ENCODE measurements at regions not wholly inside any gene's neighbourhood (a gene's known extent, or its start where the extent isn't known, plus 50 kb on each side); places are given as distances from the start of the nearest gene placed in this dataset.
"Not testable (repeated sequence)": the region's sequence is repeated elsewhere in the genome, so short reads cannot be mapped to it uniquely, and the experiment has no call there.

- peak; percentile 54 for TF ChIP-seq CTCF (IDR thresholded peaks at IDR 0.05; ENCODE audit: insufficient read depth, missing control alignments)
- DNase-seq (ENCODE audit: insufficient read length, low spot score) (no peak), FAIRE-seq (peak; percentile 32)
Measured at GRCh38 chr4:56575820-56576429, 70.3 kb downstream of the ARL9 start.

GRCh38 chr4:56592417-56592816, 86.8 kb downstream of the ARL9 start:
- not testable (repeated sequence) for FAIRE-seq

More at GRCh38 chr4:56592417-56592816, 86.8 kb downstream of the ARL9 start:
- DNase-seq (ENCODE audit: insufficient read length, low spot score), result not testable (repeated sequence)

All from D721Med (cell line).